OCI-M2 (cell line): ENCODE measurements at regions not wholly inside any gene's neighbourhood (a gene's known extent, or its start where the extent isn't known, plus 50 kb on each side); places are given as distances from the start of the nearest gene placed in this dataset.
"Not testable (repeated sequence)": the region's sequence is repeated elsewhere in the genome, so short reads cannot be mapped to it uniquely, and the experiment has no call there.

Source experiments
- DNase-seq: peaks from one replicate; lab custom pipeline; 2025; ENCODE audit not compliant: unreplicated experiment; lab: John Stamatoyannopoulos, UW

GRCh38 chr14:106802413-106803364 lies 1276.3 kb downstream of the TMEM121 start:
- DNase-seq, result no peak

- no peak for DNase-seq
These were observed 1277.0 kb downstream of the TMEM121 start for GRCh38 chr14:106803379-106803778.

GRCh38 chr14:106807493-106807892 lies 1281.1 kb downstream of the TMEM121 start:
- no peak for DNase-seq

GRCh38 chr14:106808458-106808857 lies 1282.1 kb downstream of the TMEM121 start:
- no peak for DNase-seq

- no peak for DNase-seq
These were observed 1282.5 kb downstream of the TMEM121 start for GRCh38 chr14:106808907-106809306.

- DNase-seq, result no peak
These were observed 1283.2 kb downstream of the TMEM121 start for GRCh38 chr14:106809615-106810014.

GRCh38 chr14:106810168-106810567 lies 1283.8 kb downstream of the TMEM121 start:
- not testable (repeated sequence) for DNase-seq

GRCh38 chr14:106811162-106811561 lies 1284.8 kb downstream of the TMEM121 start:
- DNase-seq, result no peak

- DNase-seq, result no peak
These were observed 1286.5 kb downstream of the TMEM121 start for GRCh38 chr14:106812788-106813476.

- DNase-seq, result no peak
These were observed 1287.1 kb downstream of the TMEM121 start for GRCh38 chr14:106813477-106813823.

GRCh38 chr14:106820119-106820518 lies 1293.7 kb downstream of the TMEM121 start:
- DNase-seq, result no peak

GRCh38 chr14:106821119-106821518 lies 1294.7 kb downstream of the TMEM121 start:
- DNase-seq, result no peak

GRCh38 chr14:106822905-106823304 lies 1296.5 kb downstream of the TMEM121 start:
- DNase-seq, result no peak

- no peak for DNase-seq
These were observed 1297.2 kb downstream of the TMEM121 start for GRCh38 chr14:106823552-106823951.

- no peak for DNase-seq
These were observed 1300.5 kb downstream of the TMEM121 start for GRCh38 chr14:106826833-106827369.

GRCh38 chr14:106831322-106831720 lies 1304.9 kb downstream of the TMEM121 start:
- no peak for DNase-seq

GRCh38 chr14:106837870-106838269 lies 1311.5 kb downstream of the TMEM121 start:
- no peak for DNase-seq

- no peak for DNase-seq
These were observed 1312.8 kb downstream of the TMEM121 start for GRCh38 chr14:106838991-106839769.

- DNase-seq, result no peak
These were observed 1313.9 kb downstream of the TMEM121 start for GRCh38 chr14:106840258-106840657.

- no peak for DNase-seq
These were observed 1314.6 kb downstream of the TMEM121 start for GRCh38 chr14:106840991-106841390.

GRCh38 chr14:106841701-106842100 lies 1315.3 kb downstream of the TMEM121 start:
- DNase-seq, result no peak
